Upper lobe of left lung (tissue), 6 donors: ENCODE measurements at regions not wholly inside any gene's neighbourhood (a gene's known extent, or its start where the extent isn't known, plus 50 kb on each side); places are given as distances from the start of the nearest gene placed in this dataset.
"Not testable (repeated sequence)": the region's sequence is repeated elsewhere in the genome, so short reads cannot be mapped to it uniquely, and the experiment has no call there.

ENCODE experiments used
- ATAC-seq, 2 donors: fragments of 200-7000 bp; cut with Tn5 transposase; one replicate each; pipeline ENCODE4 v1.9.1; 2022; ENCODE audit warnings: mild to moderate bottlenecking in 2 of 2, moderate library complexity in 2 of 2; ENCODE audit not compliant: low FRiP score in 2 of 2
- DNase-seq, 2 donors: peaks; one replicate each; pipeline ENCODE4 v3.0.0-alpha.2; 2019 to 2020
- H3K27ac ChIP-seq, 4 donors: fragments of 200-600 bp; sonication (generic); one replicate each; pipeline ENCODE4 v1.5.1; 2016 to 2019
- H3K27me3 ChIP-seq, 4 donors: fragments of 200-600 bp; sonication (generic); one replicate each; pipeline ENCODE4 v1.5.1; 2017 to 2019
- H3K36me3 ChIP-seq, 4 donors: fragments of 200-600 bp; sonication (generic); one replicate each; pipeline ENCODE4 v1.5.1; 2016 to 2019
- H3K4me1 ChIP-seq, 4 donors: fragments of 200-600 bp; sonication (generic); one replicate each; pipeline ENCODE4 v1.5.1; 2018 to 2019
- H3K4me3 ChIP-seq, 4 donors: fragments of 200-600 bp; sonication (generic); one replicate each; pipeline ENCODE4 v1.5.1; 2017 to 2019; ENCODE audit warnings: mild to moderate bottlenecking in 2 of 4, moderate library complexity in 1 of 4
- H3K9me3 ChIP-seq, 4 donors: fragments of 200-600 bp; sonication (generic); one replicate each; pipeline ENCODE4 v1.5.1; 2018 to 2019
- CTCF ChIP-seq, 6 experiments: fragments of 450-650 bp in 4 of 6; fragments of 200-600 bp in 2 of 6; sonication (generic) in 2 of 6; IDR thresholded peaks; one replicate each; pipeline ENCODE4 v1.5.1; 2016 to 2019; ENCODE audit warnings: antibody characterized with exemption in 6 of 6
- EP300 ChIP-seq, 4 donors: sonication (generic); formaldehyde crosslinking; IDR thresholded peaks; one replicate each; pipeline ENCODE4 v1.5.1; 2017; ENCODE audit warnings: antibody characterized with exemption in 4 of 4, control low read depth in 2 of 4
- POLR2A ChIP-seq, 4 donors: fragments of 450-650 bp; IDR thresholded peaks; one replicate each; pipeline ENCODE4 v1.5.1; 2016 to 2017; ENCODE audit warnings: antibody characterized with exemption in 4 of 4, mild to moderate bottlenecking in 2 of 4
- POLR2AphosphoS5 ChIP-seq, 2 donors: sonication (generic); formaldehyde crosslinking; IDR thresholded peaks; one replicate each; pipeline ENCODE4 v1.5.1; 2017; ENCODE audit warnings: antibody characterized with exemption in 2 of 2
- WGBS, 2 donors: methylation state at CpG; one replicate each; pipeline ENCODE4 v1.1.5; 2017 to 2018; 5-methylcytosine and 5-hydroxymethylcytosine counted together
- donor health status: DM: no; HTN: no; CAD: no; lungs with moderate emphysema.
- donor health status: DM: no; HTN: yes; CAD: no; lungs with severe emphysema.

- TF ChIP-seq POLR2AphosphoS5 (IDR thresholded peaks at IDR 0.05), result no peak
- no peak for TF ChIP-seq CTCF (IDR thresholded peaks at IDR 0.05)
- TF ChIP-seq EP300 (IDR thresholded peaks at IDR 0.05), result no peak
- TF ChIP-seq POLR2A (IDR thresholded peaks at IDR 0.05), result no peak
- Histone ChIP-seq H3K27me3 (no peaks in the 10 kb centered on the region), H3K27ac (no peak overlapping the region), H3K4me1 (no peaks in the 10 kb centered on the region), H3K9me3 (peaks cover 0 to 5% (median 0%) of the 10 kb centered on the region in 4 donors), H3K36me3 (no peaks in the 10 kb centered on the region), H3K4me3 (no peak overlapping the region)
- ATAC-seq, result peak; percentile 31 to 61
- 84 to 85% methylated on average over 4 to 9 of the region's 9 CpGs for WGBS, 2 donors
- peak in 1 of 2 donors; percentile 30 for DNase-seq
These were observed 624.0 kb upstream of the LRRTM4 start for GRCh38 chr2:78145997-78146722.

DNA sequence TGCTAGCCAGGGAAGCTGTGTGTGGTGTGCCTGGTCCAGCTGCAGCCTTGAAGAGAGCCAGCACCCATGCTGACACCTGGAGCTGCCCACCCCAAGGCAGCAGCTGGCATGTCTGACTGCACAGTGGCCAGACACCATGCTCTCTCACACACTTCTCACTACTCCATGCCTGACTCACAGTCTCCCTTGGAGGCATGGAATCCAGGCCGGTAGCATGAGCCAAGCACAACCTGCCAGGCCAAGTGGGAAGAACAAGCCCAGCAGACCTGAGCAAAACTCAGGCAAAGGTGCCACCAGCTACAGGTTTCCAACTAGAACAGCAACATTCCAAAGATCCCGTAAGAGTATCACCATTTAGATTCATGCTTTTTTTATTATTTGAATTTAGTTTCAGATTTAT lies 625.3 kb upstream of the LRRTM4 start:
- WGBS, 2 donors, result 73 to 74% methylated on average over 1 to 2 of the region's 2 CpGs
- no peak overlapping the region for H3K27ac ChIP-seq
- no peak overlapping the region for H3K4me3 ChIP-seq
- H3K36me3 ChIP-seq, result no peaks in the 10 kb centered on the region
- peaks cover 0 to 5% (median 0%) of the 10 kb centered on the region in 4 donors for H3K9me3 ChIP-seq
- DNase-seq, result peak in 1 of 2 donors; percentile 10
- H3K4me1 ChIP-seq, result no peaks in the 10 kb centered on the region
- H3K27me3 ChIP-seq, result no peaks in the 10 kb centered on the region
- TF ChIP-seq CTCF (IDR thresholded peaks at IDR 0.05) (no peak), POLR2A (IDR thresholded peaks at IDR 0.05) (no peak), EP300 (IDR thresholded peaks at IDR 0.05) (no peak), POLR2AphosphoS5 (IDR thresholded peaks at IDR 0.05) (no peak)
- peak in 1 of 2 donors; percentile 26 for ATAC-seq

GRCh38 chr2:78154586-78154985 lies 632.4 kb upstream of the LRRTM4 start:
- Histone ChIP-seq H3K36me3 (no peaks in the 10 kb centered on the region), H3K4me3 (no peak overlapping the region), H3K9me3 (no peaks in the 10 kb centered on the region), H3K27me3 (no peaks in the 10 kb centered on the region), H3K27ac (no peak overlapping the region), H3K4me1 (no peaks in the 10 kb centered on the region)
- ATAC-seq (no peak), DNase-seq (no peak)
- TF ChIP-seq EP300 (IDR thresholded peaks at IDR 0.05) (no peak), CTCF (IDR thresholded peaks at IDR 0.05) (no peak), POLR2A (IDR thresholded peaks at IDR 0.05) (no peak), POLR2AphosphoS5 (IDR thresholded peaks at IDR 0.05) (no peak)
- WGBS, 2 donors, result 86 to 94% methylated on average over 2 of the region's 2 CpGs

DNA sequence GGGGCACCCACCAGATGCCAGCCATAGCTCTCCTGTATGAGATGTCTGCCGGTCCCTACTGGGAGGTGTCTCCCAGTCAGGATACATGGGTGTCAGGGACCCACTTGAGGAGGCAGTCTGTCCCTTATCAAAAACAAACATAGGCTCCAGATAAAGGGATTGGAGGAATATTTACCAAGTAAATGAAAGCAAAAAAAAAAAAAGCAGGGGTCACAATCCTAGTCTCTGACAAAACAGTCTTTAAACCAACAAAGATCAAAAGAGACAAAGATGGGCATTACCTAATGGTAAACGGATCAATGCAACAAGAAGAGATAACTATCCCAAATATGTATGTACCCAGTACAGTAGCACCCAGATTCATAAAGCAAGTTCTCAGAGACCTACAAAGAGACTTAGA lies 640.0 kb upstream of the LRRTM4 start:
- DNase-seq (no peak), ATAC-seq (no peak)
- no peak overlapping the region for H3K4me3 ChIP-seq
- no peaks in the 10 kb centered on the region for H3K4me1 ChIP-seq
- no peak overlapping the region for H3K27ac ChIP-seq
- H3K36me3 ChIP-seq, result no peaks in the 10 kb centered on the region
- no peaks in the 10 kb centered on the region for H3K27me3 ChIP-seq
- H3K9me3 ChIP-seq, result no peaks in the 10 kb centered on the region
- TF ChIP-seq EP300 (IDR thresholded peaks at IDR 0.05) (no peak), CTCF (IDR thresholded peaks at IDR 0.05) (no peak), POLR2A (IDR thresholded peaks at IDR 0.05) (no peak), POLR2AphosphoS5 (IDR thresholded peaks at IDR 0.05) (no peak)
- WGBS, 2 donors, result 66 to 70% methylated on average over 2 of the region's 2 CpGs

DNA sequence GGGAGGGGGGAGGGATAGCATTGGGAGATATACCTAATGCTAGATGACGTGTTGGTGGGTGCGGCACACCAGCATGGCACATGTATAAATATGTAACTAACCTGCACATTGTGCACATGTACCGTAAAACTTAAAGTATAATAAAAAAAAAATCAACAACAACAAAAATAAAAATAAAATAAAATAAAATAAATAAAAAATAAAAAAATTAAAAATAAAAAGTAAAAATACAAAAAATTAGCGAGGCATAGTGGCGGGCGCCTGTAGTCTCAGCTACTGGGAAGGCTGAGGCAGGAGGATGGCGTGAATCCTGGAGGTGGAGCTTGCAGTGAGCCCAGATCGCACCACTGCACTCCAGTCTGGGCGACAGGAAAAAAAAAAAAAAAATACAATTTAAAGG lies 650.0 kb upstream of the LRRTM4 start:
- H3K9me3 ChIP-seq, H3K4me1 ChIP-seq, ATAC-seq, H3K27me3 ChIP-seq, H3K36me3 ChIP-seq, DNase-seq, H3K27ac ChIP-seq, H3K4me3 ChIP-seq: not testable (repeated sequence)
- 93 to 94% methylated on average over 9 of the region's 9 CpGs for WGBS, 2 donors
